ENCODE measurements at regions not wholly inside any gene's neighbourhood (a gene's known extent, or its start where the extent isn't known, plus 50 kb on each side); places are given as distances from the start of the nearest gene placed in this dataset.

DNA sequence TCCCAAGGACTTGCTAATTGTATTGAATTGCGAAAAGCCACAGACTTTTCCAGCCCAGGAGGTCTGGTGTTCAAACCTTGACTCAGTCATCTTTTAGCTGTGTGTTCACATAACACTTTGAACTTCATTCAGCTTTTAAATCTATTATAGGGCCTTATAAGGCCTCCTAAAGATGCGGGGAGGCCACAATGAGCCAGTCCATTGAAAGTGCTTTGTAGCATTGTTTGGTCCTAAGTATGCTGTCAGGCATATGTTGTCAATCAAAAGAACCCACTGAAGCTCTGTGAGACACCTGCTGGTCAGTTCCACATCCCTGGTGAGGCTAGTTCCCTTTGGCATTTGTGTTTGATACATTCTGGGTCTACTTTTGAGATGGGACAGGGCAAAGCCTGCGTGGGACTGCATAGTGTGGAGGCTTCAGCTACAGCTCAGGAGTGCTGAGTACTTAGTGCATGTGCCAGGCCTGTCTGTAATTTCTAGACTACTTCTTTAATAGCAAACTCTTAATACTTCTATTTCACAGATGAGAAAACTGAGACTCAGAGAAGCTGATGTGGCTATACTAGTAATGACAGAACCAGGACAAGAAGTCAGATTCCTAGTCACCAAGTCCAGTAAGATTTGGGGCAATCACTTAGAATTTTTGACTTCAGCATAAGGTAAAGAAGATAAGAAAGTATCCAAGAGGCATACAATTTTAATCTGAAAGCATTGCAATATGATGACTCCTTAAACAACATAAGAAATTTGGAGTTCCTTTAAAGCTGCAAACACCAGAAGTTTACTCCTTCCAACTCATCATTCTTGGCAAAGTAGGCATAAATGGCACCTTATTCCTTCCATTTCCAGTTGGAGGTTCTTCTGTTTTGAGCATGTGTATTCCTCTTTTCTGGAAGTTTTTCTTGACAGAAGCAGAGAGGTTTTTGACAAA lies 213.0 kb downstream of the PDCD6IP start:
- H3K9me3 Mint-ChIP-seq (ENCODE audit: low read depth, unreplicated experiment), result no peaks in the 10 kb centered on the region
- no TSS peak for BruUV-seq (replicated peaks)
- CTCF ChIA-PET, result interaction anchor here (0.7 to 1.1 kb wide), 5 partner anchors 18 to 287 kb away, joined by 3 to 5 read pairs (median 3); no protein-coding TSS in a partner anchor
- intact Hi-C loops (cut with micrococcal nuclease; ENCODE audit: unreplicated experiment), result loop anchor here (10.0 kb wide), 1 partner anchor 127 kb away; no protein-coding TSS in a partner anchor
- H3K27me3 Mint-ChIP-seq (ENCODE audit: unreplicated experiment), result no peaks in the 10 kb centered on the region
- H3K4me3 Mint-ChIP-seq (ENCODE audit: low read depth, unreplicated experiment), result no peak overlapping the region
- no peaks in the 10 kb centered on the region for H3K4me1 Mint-ChIP-seq (ENCODE audit: low read depth, unreplicated experiment)
- H3K36me3 Mint-ChIP-seq (ENCODE audit: insufficient read depth, unreplicated experiment), result no peaks in the 10 kb centered on the region
- DNase-seq, result no peak
- peak overlapping the region; percentile 27 for H3K27ac Mint-ChIP-seq (ENCODE audit: unreplicated experiment)
- TF ChIP-seq, protein P1, sequence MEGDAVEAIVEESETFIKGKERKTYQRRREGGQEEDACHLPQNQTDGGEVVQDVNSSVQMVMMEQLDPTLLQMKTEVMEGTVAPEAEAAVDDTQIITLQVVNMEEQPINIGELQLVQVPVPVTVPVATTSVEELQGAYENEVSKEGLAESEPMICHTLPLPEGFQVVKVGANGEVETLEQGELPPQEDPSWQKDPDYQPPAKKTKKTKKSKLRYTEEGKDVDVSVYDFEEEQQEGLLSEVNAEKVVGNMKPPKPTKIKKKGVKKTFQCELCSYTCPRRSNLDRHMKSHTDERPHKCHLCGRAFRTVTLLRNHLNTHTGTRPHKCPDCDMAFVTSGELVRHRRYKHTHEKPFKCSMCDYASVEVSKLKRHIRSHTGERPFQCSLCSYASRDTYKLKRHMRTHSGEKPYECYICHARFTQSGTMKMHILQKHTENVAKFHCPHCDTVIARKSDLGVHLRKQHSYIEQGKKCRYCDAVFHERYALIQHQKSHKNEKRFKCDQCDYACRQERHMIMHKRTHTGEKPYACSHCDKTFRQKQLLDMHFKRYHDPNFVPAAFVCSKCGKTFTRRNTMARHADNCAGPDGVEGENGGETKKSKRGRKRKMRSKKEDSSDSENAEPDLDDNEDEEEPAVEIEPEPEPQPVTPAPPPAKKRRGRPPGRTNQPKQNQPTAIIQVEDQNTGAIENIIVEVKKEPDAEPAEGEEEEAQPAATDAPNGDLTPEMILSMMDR (IDR thresholded peaks at IDR 0.05; ENCODE audit: unreplicated experiment), result no peak

DNA sequence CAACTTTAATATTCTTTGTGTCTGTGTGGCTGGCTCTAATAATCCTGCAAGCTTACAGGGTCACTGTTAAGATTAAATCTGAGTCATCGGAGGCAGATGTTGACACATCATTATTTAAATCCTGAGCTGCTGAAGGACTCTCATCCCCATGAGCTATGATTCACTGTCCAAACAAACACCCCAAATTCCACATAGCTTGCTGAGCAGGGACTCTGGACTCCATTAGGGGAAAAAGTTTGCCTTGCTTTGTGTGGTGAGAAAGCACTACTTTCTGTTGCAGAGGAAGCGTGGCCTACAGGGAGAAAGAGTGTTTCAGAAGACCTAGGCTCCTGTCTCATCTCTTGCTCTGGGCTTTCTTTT lies 213.7 kb downstream of the PDCD6IP start:
- no TSS peak for BruUV-seq (replicated peaks)

DNA sequence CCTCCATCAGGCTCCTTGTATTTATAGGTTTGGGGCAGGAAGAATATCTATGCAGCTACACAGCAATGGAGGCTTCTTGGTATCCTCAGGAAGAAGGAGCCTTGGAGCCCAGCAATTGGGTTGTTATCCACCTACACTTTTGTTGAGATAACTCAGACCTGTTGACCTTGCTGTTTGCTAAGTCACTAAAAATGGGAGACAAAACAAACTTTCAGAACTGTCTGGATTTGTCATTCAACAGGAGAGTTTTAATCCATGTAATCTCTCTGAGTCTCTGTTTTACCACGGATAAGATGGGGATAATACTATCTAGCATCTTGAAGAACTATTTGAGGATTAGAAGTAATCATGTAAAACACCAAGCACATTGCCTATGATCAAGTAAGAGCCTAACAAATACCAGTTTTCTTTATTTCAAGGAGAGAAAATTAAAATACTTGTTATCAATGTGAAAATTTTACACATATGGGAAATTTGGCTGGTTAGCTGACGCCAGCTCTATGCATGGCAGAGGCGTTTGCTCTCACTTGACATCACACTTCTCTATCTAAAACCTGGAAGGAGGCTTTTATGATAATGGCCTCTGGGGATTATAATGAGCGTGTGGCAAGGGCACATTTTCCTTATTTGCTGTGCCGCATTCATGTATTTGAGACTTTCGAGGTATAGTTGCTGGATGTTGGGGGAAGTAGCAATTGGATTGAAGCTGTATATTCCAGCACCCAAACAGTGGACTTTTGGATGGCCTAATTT lies 215.6 kb downstream of the PDCD6IP start:
- no peaks in the 10 kb centered on the region for H3K36me3 Mint-ChIP-seq (ENCODE audit: insufficient read depth, unreplicated experiment)
- intact Hi-C loops (cut with micrococcal nuclease; ENCODE audit: unreplicated experiment), result loop anchor here (10.0 kb wide), 1 partner anchor 129 kb away; no protein-coding TSS in a partner anchor
- H3K9me3 Mint-ChIP-seq (ENCODE audit: low read depth, unreplicated experiment), result no peaks in the 10 kb centered on the region
- no peak overlapping the region for H3K27ac Mint-ChIP-seq (ENCODE audit: unreplicated experiment)
- no peaks in the 10 kb centered on the region for H3K4me1 Mint-ChIP-seq (ENCODE audit: low read depth, unreplicated experiment)
- TF ChIP-seq, protein P1 (IDR thresholded peaks at IDR 0.05; ENCODE audit: unreplicated experiment), result no peak
- CTCF ChIA-PET, result no interaction called here
- no peak for DNase-seq
- BruUV-seq (replicated peaks), result no TSS peak
- H3K4me3 Mint-ChIP-seq (ENCODE audit: low read depth, unreplicated experiment), result no peak overlapping the region
- peaks cover 13% of the 10 kb centered on the region for H3K27me3 Mint-ChIP-seq (ENCODE audit: unreplicated experiment)

More for the DNA sequence above, 213.7 kb downstream of the PDCD6IP start:
- Mint-ChIP-seq H3K4me1 (ENCODE audit: low read depth, unreplicated experiment) (no peaks in the 10 kb centered on the region), H3K36me3 (ENCODE audit: insufficient read depth, unreplicated experiment) (no peaks in the 10 kb centered on the region), H3K27ac (ENCODE audit: unreplicated experiment) (peak overlapping the region; percentile 27), H3K27me3 (ENCODE audit: unreplicated experiment) (no peaks in the 10 kb centered on the region), H3K4me3 (ENCODE audit: low read depth, unreplicated experiment) (no peak overlapping the region), H3K9me3 (ENCODE audit: low read depth, unreplicated experiment) (no peaks in the 10 kb centered on the region)
- peak; percentile 59 for DNase-seq
- CTCF ChIA-PET, result interaction anchor here (0.6 to 1.1 kb wide), 6 partner anchors 18 to 287 kb away, joined by 3 to 5 read pairs (median 3); no protein-coding TSS in a partner anchor
- TF ChIP-seq, protein P1 (IDR thresholded peaks at IDR 0.05; ENCODE audit: unreplicated experiment), result no peak
- intact Hi-C loops (cut with micrococcal nuclease; ENCODE audit: unreplicated experiment), result loop anchor here (10.0 kb wide), 1 partner anchor 127 kb away; no protein-coding TSS in a partner anchor

Data from Calu3 (cell line).